Activated T-helper 17 cell treated with anti-CD3 and anti-CD28 coated beads, Interleukin-2, amount 50 U/mL, for 72 hours (primary cell): ENCODE measurements at regions not wholly inside any gene's neighbourhood (a gene's known extent, or its start where the extent isn't known, plus 50 kb on each side); places are given as distances from the start of the nearest gene placed in this dataset.

ENCODE experiments used
- ATAC-seq: fragments of 150-1000 bp; cut with Tn5 transposase; replicated peaks from 2 replicates; pipeline ENCODE4 v1.10.0; 2021; ENCODE audit warnings: mild to moderate bottlenecking, moderate library complexity
- H3K27ac Mint-ChIP-seq: one replicate; pipeline ENCODE4 v1.8.0; 2022; ENCODE audit warnings: mixed read lengths
- H3K27me3 Mint-ChIP-seq: one replicate; pipeline ENCODE4 v1.8.0; 2022; ENCODE audit warnings: mixed read lengths
- H3K36me3 Mint-ChIP-seq: one replicate; pipeline ENCODE4 v1.8.0; 2022; ENCODE audit warnings: low read depth, mild to moderate bottlenecking, mixed read lengths
- H3K4me1 Mint-ChIP-seq: one replicate; pipeline ENCODE4 v1.8.0; 2022; ENCODE audit warnings: mixed read lengths
- H3K4me3 Mint-ChIP-seq: one replicate; pipeline ENCODE4 v1.8.0; 2022; ENCODE audit warnings: mild to moderate bottlenecking, mixed read lengths
- H3K9me3 Mint-ChIP-seq: one replicate; pipeline ENCODE4 v1.8.0; 2022; ENCODE audit warnings: mixed read lengths

DNA sequence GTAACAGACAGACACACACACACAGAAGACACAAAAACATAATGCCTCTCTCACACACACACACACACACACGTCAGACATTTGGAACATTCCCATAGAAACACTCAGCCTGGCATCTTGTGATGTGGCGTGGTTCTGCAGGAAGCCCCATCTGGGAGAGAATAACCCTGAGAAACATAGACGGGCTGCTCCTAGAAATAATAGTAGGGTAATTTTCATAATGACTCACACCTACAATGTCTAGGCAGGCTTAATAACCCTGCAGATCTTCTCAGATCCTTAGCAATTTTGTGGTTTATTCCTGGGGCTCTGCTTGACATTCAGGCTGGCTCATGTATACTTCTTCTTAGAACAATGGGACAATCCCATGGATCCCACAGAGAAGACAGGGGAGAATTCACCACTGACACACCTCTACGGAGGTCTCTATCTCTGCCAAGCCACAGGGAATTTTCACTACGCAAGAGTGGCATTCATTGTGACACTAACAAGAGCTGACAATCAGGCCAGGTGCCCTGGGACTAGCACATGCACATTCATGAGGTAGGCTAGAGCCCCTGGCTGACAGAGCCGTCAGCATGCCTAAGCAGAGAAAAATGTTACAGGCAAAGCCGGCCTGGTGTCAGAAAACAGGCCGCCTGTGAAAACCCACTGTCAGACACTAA lies 631.5 kb upstream of the TSPY4 start:
- no peak overlapping the region for H3K27ac Mint-ChIP-seq
- no peak overlapping the region for H3K4me3 Mint-ChIP-seq
- no peaks in the 10 kb centered on the region for H3K9me3 Mint-ChIP-seq
- ATAC-seq, result no peak
- no peaks in the 10 kb centered on the region for H3K27me3 Mint-ChIP-seq
- H3K4me1 Mint-ChIP-seq, result no peaks in the 10 kb centered on the region
- no peaks in the 10 kb centered on the region for H3K36me3 Mint-ChIP-seq

DNA sequence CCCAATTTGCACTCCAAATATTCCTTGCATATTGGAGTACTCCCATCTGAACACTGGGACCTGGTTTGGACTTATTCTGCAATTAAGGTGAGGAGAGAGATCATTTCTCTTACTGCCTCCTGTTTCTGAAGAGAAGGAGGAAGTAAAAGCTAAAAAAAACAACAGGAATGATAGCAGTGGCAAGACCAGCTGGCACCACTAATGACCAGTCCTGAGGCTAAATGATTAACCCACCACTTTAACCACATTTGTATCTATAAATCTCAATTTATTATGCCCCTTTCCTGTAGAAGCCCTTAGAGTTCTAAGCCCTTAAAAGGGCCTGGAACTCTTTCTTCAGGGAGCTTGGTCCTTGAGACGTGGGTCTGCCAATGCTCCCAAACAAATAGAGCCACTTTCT lies 625.0 kb upstream of the TSPY4 start:
- Mint-ChIP-seq H3K36me3 (no peaks in the 10 kb centered on the region), H3K27ac (no peak overlapping the region), H3K9me3 (no peaks in the 10 kb centered on the region), H3K27me3 (no peaks in the 10 kb centered on the region), H3K4me3 (no peak overlapping the region), H3K4me1 (no peaks in the 10 kb centered on the region)
- no peak for ATAC-seq

DNA sequence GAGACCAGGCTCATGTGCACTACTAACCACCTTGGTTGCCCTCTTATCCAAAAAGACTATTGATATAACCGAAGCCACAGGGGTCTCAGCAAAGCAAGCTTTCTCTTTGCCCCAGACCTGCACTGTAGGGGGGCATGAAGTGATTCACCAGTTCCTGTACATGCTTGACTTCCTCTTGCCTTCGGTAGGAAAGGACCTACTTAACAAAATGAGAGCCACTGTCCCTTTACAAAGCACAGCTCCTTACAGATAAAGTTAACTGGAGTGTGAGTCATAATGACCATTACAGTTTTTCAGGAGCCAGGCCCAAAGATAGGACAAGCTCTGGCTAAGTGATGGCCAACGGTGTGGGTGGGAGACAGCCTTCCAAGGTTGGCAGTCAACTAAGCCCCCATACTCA lies 622.0 kb upstream of the TSPY4 start:
- Mint-ChIP-seq H3K27me3 (no peaks in the 10 kb centered on the region), H3K27ac (no peak overlapping the region), H3K9me3 (no peaks in the 10 kb centered on the region), H3K36me3 (no peaks in the 10 kb centered on the region), H3K4me3 (no peak overlapping the region), H3K4me1 (no peaks in the 10 kb centered on the region)
- no peak for ATAC-seq

DNA sequence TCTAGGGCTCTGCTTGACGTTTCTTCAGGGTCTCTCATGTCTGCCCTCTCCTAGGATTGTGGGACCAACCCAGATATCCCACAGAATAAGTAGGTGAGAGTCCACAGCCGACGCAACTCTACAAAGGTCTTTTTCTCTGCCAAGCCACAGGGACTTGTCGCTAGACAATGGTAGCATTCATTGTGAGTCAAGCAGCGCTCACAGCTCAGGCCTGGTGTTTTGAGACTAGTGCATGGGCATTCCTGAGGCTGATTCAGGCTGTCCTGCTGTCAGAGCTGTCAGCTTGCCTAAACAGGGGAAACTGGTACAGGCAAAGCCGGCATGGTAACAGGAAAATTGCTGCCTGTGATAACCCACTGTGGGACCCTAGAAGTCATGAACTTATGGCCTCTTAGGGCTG lies 610.6 kb upstream of the TSPY4 start:
- Mint-ChIP-seq H3K4me1 (no peaks in the 10 kb centered on the region), H3K36me3 (no peaks in the 10 kb centered on the region), H3K9me3 (no peaks in the 10 kb centered on the region), H3K27me3 (no peaks in the 10 kb centered on the region), H3K27ac (no peak overlapping the region), H3K4me3 (no peak overlapping the region)
- no peak for ATAC-seq

DNA sequence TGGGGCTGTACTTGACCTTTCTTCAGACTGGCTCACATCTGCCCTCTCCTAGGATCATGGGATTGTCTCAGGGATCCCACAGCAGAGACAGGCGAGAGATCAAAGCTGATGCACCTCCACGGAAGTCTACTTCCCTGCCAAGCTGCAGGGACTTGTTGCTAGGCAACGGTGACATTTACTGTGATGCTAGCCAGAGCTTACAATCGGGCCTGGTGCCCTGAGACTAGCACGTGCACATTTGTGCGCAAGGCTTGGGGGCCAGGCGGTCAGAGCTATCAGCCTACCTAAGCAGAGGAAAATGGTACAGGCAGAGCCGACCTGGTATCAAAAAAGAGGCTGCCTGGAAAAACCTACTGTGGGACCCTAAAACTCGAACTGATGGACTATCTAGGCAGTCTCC lies 607.3 kb upstream of the TSPY4 start:
- Mint-ChIP-seq H3K27me3 (no peaks in the 10 kb centered on the region), H3K27ac (no peak overlapping the region), H3K36me3 (no peaks in the 10 kb centered on the region), H3K9me3 (no peaks in the 10 kb centered on the region), H3K4me1 (no peaks in the 10 kb centered on the region), H3K4me3 (no peak overlapping the region)
- ATAC-seq, result no peak

DNA sequence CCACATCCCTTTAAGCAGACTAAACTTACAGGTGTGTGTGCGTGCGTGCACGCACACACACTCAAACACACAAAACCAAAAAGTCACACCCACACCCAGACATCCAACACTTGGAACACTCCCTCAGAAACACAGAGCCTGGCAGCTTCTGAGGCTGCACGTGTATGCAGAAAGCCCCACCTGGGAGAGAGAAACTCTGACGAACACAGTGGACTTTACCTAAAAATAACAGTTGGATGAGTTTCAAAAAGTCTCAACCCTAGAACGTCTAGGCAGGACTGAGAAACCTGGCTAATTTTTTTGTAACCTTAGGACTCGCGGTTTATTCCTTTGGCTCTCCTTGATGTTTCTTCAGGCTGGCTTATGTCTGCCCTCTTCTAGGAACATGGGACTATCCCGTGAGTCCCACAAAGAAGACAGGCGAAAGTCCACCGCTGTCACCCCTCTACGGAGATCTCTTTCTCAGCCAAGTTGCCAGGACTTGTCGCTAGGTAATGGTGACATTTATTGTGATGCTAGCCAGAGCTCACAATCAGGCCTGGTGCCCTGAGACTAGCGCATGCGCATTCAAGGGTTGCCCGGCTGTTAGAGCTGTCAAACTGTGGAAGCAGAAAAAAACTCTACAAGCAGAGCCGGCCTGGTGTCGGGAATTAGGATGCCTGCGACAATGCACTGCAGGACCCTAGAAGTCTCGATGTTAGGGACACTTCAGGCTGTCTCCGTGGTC lies 595.8 kb upstream of the TSPY4 start:
- H3K36me3 Mint-ChIP-seq, result no peaks in the 10 kb centered on the region
- ATAC-seq, result no peak
- no peaks in the 10 kb centered on the region for H3K27me3 Mint-ChIP-seq
- no peaks in the 10 kb centered on the region for H3K9me3 Mint-ChIP-seq
- no peak overlapping the region for H3K27ac Mint-ChIP-seq
- H3K4me1 Mint-ChIP-seq, result no peaks in the 10 kb centered on the region
- no peak overlapping the region for H3K4me3 Mint-ChIP-seq

DNA sequence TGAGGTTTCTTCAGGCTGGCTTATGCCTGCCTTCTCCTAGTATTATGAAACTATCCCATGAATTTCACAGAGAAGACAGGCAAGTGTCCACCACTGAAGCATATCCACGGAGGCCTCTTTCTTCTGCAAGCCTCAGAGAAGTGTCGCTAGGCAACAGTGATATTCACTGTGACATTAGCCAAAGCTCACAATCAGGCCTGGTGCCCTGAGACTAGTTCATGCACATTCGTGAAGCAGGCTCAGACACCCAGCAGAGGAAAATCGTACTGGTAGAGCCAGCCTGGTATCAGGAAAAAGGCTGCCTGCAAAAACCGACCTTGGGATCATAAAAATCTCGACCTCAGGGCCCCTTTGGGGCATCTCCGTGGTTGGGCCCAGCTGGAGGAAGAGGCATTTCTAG lies 573.1 kb upstream of the TSPY4 start:
- no peak overlapping the region for H3K4me3 Mint-ChIP-seq
- H3K27ac Mint-ChIP-seq, result no peak overlapping the region
- no peaks in the 10 kb centered on the region for H3K4me1 Mint-ChIP-seq
- H3K27me3 Mint-ChIP-seq, result no peaks in the 10 kb centered on the region
- H3K36me3 Mint-ChIP-seq, result no peaks in the 10 kb centered on the region
- H3K9me3 Mint-ChIP-seq, result no peaks in the 10 kb centered on the region
- ATAC-seq, result no peak

DNA sequence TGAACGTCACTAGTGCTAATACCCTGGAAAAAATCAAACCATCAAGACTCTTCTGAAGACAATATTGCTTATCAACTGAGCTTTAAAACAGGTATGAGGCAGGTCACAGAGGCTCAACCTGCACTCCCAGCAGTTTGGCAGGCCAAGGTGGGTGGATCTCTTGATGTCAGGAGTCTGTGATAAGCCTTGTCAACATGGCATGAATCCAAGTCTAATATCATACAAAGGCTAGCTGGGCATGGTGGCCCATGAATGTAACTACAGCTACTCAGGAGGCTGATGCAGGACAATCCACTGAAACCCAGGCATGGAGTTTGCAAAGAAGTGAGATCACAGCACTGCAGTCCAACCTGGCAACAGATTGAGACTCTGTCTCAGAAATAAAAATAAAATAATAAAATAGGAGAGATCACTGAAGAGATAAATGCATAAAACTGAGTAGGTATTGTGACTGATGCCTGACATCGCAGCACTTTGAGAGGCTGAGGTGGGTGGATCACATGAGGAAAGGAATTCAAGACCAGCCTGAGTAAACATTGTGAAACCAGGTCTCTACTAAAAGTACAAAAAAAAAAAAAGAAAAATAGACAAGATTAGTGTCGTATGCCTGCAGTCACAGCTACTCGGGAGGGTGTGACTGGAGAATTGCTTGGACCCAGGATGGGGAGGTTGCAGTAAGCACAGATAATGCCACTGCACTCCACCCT lies 555.9 kb upstream of the TSPY4 start:
- Mint-ChIP-seq H3K4me3 (no peak overlapping the region), H3K27me3 (no peaks in the 10 kb centered on the region), H3K36me3 (no peaks in the 10 kb centered on the region), H3K9me3 (no peaks in the 10 kb centered on the region), H3K4me1 (no peaks in the 10 kb centered on the region), H3K27ac (no peak overlapping the region)
- no peak for ATAC-seq

DNA sequence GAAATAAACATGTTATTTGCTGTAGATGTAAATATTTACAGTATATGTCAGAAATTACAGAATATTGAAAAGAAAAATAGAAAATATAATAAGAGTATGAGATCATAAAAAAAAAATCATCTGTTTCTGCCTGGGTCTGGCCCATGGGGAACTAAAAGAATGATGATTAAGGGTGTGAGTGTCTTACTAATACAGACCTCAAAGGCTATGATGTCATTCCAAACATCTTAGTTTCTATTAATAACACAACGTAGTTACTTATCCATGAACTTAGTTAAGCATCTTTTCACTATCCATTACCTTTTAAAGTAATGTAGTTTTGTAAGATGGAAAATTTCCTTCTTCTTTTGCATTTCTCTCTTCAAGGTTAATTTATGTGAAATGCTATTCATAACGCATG lies 542.7 kb upstream of the TSPY4 start:
- H3K9me3 Mint-ChIP-seq, result no peaks in the 10 kb centered on the region
- no peak overlapping the region for H3K27ac Mint-ChIP-seq
- H3K4me3 Mint-ChIP-seq, result no peak overlapping the region
- ATAC-seq, result no peak
- no peaks in the 10 kb centered on the region for H3K36me3 Mint-ChIP-seq
- H3K27me3 Mint-ChIP-seq, result no peaks in the 10 kb centered on the region
- no peaks in the 10 kb centered on the region for H3K4me1 Mint-ChIP-seq

DNA sequence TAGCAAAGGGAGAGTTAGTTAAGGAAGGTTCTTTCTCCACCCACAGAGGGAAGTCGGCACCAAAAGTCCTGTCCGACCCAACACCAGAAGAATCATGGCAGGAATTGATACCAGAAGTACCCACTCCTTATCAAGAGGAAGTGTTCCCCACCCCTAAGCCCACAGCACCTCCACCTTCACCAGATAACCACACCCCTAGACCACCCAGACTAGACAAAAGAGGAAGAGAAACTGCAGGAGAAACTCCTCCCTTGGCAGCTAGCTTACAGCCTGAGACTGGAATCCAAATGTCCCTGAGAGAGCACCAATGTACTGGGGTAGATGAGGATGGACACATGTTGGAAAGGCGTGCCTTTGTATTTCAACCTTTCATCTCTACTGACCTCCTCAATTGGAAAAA lies 532.9 kb upstream of the TSPY4 start:
- no peak for ATAC-seq
- no peaks in the 10 kb centered on the region for H3K9me3 Mint-ChIP-seq
- H3K4me3 Mint-ChIP-seq, result no peak overlapping the region
- H3K36me3 Mint-ChIP-seq, result no peaks in the 10 kb centered on the region
- no peaks in the 10 kb centered on the region for H3K27me3 Mint-ChIP-seq
- H3K27ac Mint-ChIP-seq, result no peak overlapping the region
- H3K4me1 Mint-ChIP-seq, result no peaks in the 10 kb centered on the region

DNA sequence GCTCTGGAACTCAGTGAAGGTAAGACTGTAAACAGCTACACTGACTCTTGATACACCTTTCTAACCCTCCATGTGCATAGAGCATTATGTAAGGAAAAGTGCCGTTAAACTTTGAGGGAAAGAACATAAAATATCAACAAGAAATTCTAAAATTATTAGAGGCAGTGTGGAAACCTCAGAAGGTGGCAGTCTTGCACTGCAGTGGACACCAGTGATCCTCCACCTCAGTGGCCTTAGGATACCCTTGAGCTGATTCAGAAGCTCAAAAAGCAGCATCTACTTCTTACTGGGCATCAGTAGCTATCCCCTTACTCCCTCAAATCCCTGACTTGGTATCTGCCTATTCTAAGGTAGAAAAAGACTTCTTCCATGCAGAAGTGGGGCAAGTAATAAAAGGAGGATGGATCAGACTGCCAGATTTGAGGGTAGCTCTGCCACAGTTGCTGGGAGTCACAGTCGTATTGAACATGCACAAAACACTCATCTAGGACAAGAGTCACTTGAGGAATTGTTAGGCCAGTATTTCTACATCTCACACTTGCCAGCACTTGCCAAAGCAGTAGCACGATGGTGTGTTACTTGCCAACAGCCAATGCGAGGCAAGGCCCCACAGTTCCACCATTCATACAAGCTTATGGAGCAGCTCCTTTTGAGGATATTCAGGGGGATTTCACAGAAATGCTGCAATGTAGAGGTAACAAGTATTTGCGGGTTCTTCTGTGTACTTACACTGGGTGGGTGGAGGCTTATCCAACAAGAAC lies 529.4 kb upstream of the TSPY4 start:
- H3K9me3 Mint-ChIP-seq, result no peaks in the 10 kb centered on the region
- H3K36me3 Mint-ChIP-seq, result no peaks in the 10 kb centered on the region
- H3K27ac Mint-ChIP-seq, result no peak overlapping the region
- no peaks in the 10 kb centered on the region for H3K27me3 Mint-ChIP-seq
- no peak overlapping the region for H3K4me3 Mint-ChIP-seq
- ATAC-seq, result no peak
- H3K4me1 Mint-ChIP-seq, result no peaks in the 10 kb centered on the region

DNA sequence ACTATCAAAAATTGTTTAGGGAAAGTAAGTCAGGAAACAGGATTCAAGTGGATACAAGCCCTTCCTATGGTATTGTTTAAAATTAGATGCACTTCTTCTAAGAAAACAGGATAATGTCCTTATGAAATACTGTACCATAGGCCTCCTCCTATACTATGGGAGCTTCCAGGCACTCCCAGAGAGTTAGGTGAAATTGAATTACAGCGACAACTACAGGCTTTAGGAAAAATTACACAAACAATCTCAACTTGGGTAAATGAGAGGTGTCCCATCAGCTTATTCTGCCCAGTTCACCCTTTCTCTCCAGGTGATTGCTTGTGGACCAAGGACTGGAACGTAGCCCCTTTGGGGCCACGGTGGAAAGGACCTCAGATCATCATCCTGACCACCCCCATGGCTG lies 528.7 kb upstream of the TSPY4 start:
- H3K4me3 Mint-ChIP-seq, result no peak overlapping the region
- H3K27me3 Mint-ChIP-seq, result no peaks in the 10 kb centered on the region
- no peak for ATAC-seq
- H3K4me1 Mint-ChIP-seq, result no peaks in the 10 kb centered on the region
- H3K36me3 Mint-ChIP-seq, result no peaks in the 10 kb centered on the region
- H3K9me3 Mint-ChIP-seq, result no peaks in the 10 kb centered on the region
- no peak overlapping the region for H3K27ac Mint-ChIP-seq

DNA sequence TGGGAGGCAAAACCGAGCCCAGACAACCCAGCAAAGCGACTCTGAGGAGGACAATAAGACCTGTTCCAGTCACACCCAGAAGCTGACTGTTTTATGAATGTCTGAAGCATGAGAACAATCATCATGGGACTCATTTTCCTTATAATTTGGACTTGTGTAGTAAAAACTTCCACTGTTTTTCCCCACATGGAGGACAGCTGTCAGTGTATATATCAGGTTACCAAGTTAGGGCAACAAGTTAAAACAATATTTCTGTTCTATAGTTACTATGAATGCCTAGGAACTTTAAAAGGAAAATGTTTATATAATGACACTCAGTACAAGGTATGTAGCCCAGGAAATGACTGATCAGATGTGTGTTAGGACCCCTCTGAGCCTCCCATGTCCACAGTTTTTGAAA lies 528.2 kb upstream of the TSPY4 start:
- Mint-ChIP-seq H3K27ac (no peak overlapping the region), H3K36me3 (no peaks in the 10 kb centered on the region), H3K4me3 (no peak overlapping the region), H3K27me3 (no peaks in the 10 kb centered on the region), H3K9me3 (no peaks in the 10 kb centered on the region), H3K4me1 (no peaks in the 10 kb centered on the region)
- ATAC-seq, result no peak

DNA sequence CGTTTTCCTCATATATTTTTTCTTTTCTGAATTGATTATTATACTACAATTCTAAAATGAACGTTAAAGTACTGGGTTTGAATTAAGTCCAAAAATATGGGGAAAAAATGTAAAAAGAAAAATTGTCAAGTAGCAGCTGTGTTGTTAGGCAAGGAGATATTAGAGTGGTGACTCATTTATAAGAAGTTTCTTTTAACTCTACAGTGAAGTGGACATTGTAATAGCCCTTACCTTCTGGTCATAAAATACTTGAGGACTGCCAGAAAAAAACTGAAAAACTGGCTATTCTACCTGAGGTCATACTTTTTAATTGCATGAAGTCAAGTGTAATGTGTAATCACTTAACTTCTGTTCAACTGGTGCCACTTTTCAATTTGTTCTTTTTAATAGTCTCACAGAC lies 523.1 kb upstream of the TSPY4 start:
- no peak overlapping the region for H3K27ac Mint-ChIP-seq
- no peak for ATAC-seq
- H3K36me3 Mint-ChIP-seq, result no peaks in the 10 kb centered on the region
- no peaks in the 10 kb centered on the region for H3K27me3 Mint-ChIP-seq
- no peaks in the 10 kb centered on the region for H3K9me3 Mint-ChIP-seq
- H3K4me3 Mint-ChIP-seq, result no peak overlapping the region
- H3K4me1 Mint-ChIP-seq, result no peaks in the 10 kb centered on the region

DNA sequence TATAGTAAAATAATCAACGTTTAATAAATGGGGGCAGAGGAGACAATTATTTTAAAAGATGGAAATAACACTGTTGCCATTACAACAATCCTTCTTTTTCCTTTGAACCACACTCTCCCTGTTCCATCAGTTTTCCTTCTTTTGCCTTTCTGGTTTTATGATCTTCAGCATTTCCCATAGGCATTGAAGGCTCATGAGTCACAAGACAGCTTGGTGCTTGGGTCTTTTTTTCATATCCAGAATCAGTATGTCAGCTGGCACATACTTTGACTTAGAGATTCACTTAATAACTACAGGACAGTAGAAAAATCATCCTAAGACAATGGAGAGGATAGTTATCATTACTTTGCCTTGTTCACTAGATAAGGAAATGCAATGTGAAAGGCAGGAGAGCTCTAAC lies 521.6 kb upstream of the TSPY4 start:
- no peak overlapping the region for H3K27ac Mint-ChIP-seq
- ATAC-seq, result no peak
- H3K4me3 Mint-ChIP-seq, result no peak overlapping the region
- H3K27me3 Mint-ChIP-seq, result no peaks in the 10 kb centered on the region
- H3K4me1 Mint-ChIP-seq, result no peaks in the 10 kb centered on the region
- H3K36me3 Mint-ChIP-seq, result no peaks in the 10 kb centered on the region
- no peaks in the 10 kb centered on the region for H3K9me3 Mint-ChIP-seq
